ENCODE measurements at regions not wholly inside any gene's neighbourhood (a gene's known extent, or its start where the extent isn't known, plus 50 kb on each side); places are given as distances from the start of the nearest gene placed in this dataset.

- H3K36me3 Mint-ChIP-seq, result no peaks in the 10 kb centered on the region
- no peak for DNase-seq (ENCODE audit: low spot score in 2 of 2)
- H3K4me3 Mint-ChIP-seq, result no peak overlapping the region
- H3K9me3 Mint-ChIP-seq, result peaks cover 6% of the 10 kb centered on the region
- no peaks in the 10 kb centered on the region for H3K4me1 Mint-ChIP-seq
- no peak overlapping the region for H3K27ac Mint-ChIP-seq
- ATAC-seq, result no peak
Observed at GRCh38 chr15:81987628-81988027, 58.2 kb downstream of the MEX3B start.

GRCh38 chr15:81983497-81983896 is 62.3 kb downstream of the MEX3B start:
- no peak for DNase-seq (ENCODE audit: low spot score in 2 of 2)
- ATAC-seq, result no peak
- Mint-ChIP-seq H3K4me3 (no peak overlapping the region), H3K9me3 (peaks cover under 1% of the 10 kb centered on the region), H3K27ac (no peak overlapping the region), H3K36me3 (no peaks in the 10 kb centered on the region), H3K4me1 (no peaks in the 10 kb centered on the region)

- no peak for DNase-seq (ENCODE audit: low spot score in 2 of 2)
- no peaks in the 10 kb centered on the region for H3K36me3 Mint-ChIP-seq
- peaks cover 5% of the 10 kb centered on the region for H3K9me3 Mint-ChIP-seq
- H3K4me3 Mint-ChIP-seq, result no peak overlapping the region
- no peak for ATAC-seq
- no peak overlapping the region for H3K27ac Mint-ChIP-seq
- no peaks in the 10 kb centered on the region for H3K4me1 Mint-ChIP-seq
Observed at GRCh38 chr15:81982808-81983207, 63.0 kb downstream of the MEX3B start.

GRCh38 chr15:81981908-81982307 is 63.9 kb downstream of the MEX3B start:
- Mint-ChIP-seq H3K36me3 (no peaks in the 10 kb centered on the region), H3K27ac (no peak overlapping the region)
- no peak for ATAC-seq

GRCh38 chr15:81977464-81977863 is 68.4 kb downstream of the MEX3B start:
- no peak for DNase-seq (ENCODE audit: low spot score in 2 of 2)
- Mint-ChIP-seq H3K9me3 (peaks cover 18% of the 10 kb centered on the region), H3K4me1 (no peaks in the 10 kb centered on the region), H3K36me3 (no peaks in the 10 kb centered on the region), H3K4me3 (no peak overlapping the region), H3K27ac (no peak overlapping the region)
- ATAC-seq, result no peak

More at GRCh38 chr15:81981908-81982307, 63.9 kb downstream of the MEX3B start:
- no peak overlapping the region for H3K4me3 Mint-ChIP-seq
- H3K9me3 Mint-ChIP-seq, result peaks cover 10% of the 10 kb centered on the region
- no peak for DNase-seq (ENCODE audit: low spot score in 2 of 2)
- no peaks in the 10 kb centered on the region for H3K4me1 Mint-ChIP-seq

GRCh38 chr15:81968691-81969090 is 77.1 kb downstream of the MEX3B start:
- Mint-ChIP-seq H3K9me3 (peaks cover 3% of the 10 kb centered on the region), H3K4me1 (no peaks in the 10 kb centered on the region), H3K36me3 (no peaks in the 10 kb centered on the region), H3K27ac (no peak overlapping the region), H3K4me3 (no peak overlapping the region)
- ATAC-seq (no peak), DNase-seq (ENCODE audit: low spot score in 2 of 2) (no peak)

GRCh38 chr15:81966631-81967030 is 79.2 kb downstream of the MEX3B start:
- no peak overlapping the region for H3K4me3 Mint-ChIP-seq
- ATAC-seq (no peak), DNase-seq (ENCODE audit: low spot score in 2 of 2) (no peak)
- H3K9me3 Mint-ChIP-seq, result no peaks in the 10 kb centered on the region
- no peaks in the 10 kb centered on the region for H3K4me1 Mint-ChIP-seq
- H3K27ac Mint-ChIP-seq, result no peak overlapping the region
- no peaks in the 10 kb centered on the region for H3K36me3 Mint-ChIP-seq

GRCh38 chr15:81962482-81962881 is 83.3 kb downstream of the MEX3B start:
- H3K4me3 Mint-ChIP-seq, result no peak overlapping the region
- ATAC-seq, result no peak
- DNase-seq (ENCODE audit: low spot score in 2 of 2), result no peak
- H3K27ac Mint-ChIP-seq, result no peak overlapping the region
- H3K36me3 Mint-ChIP-seq, result no peaks in the 10 kb centered on the region
- no peaks in the 10 kb centered on the region for H3K9me3 Mint-ChIP-seq
- no peaks in the 10 kb centered on the region for H3K4me1 Mint-ChIP-seq

- no peaks in the 10 kb centered on the region for H3K4me1 Mint-ChIP-seq
- no peaks in the 10 kb centered on the region for H3K36me3 Mint-ChIP-seq
- no peak overlapping the region for H3K27ac Mint-ChIP-seq
- no peaks in the 10 kb centered on the region for H3K9me3 Mint-ChIP-seq
- DNase-seq (ENCODE audit: low spot score in 2 of 2) (no peak), ATAC-seq (no peak)
- H3K4me3 Mint-ChIP-seq, result no peak overlapping the region
Observed at GRCh38 chr15:81959196-81959595, 86.6 kb downstream of the MEX3B start.

GRCh38 chr15:81957698-81958097 is 88.1 kb downstream of the MEX3B start:
- ATAC-seq, result no peak
- Mint-ChIP-seq H3K9me3 (no peaks in the 10 kb centered on the region), H3K36me3 (no peaks in the 10 kb centered on the region), H3K4me3 (no peak overlapping the region), H3K4me1 (no peaks in the 10 kb centered on the region), H3K27ac (no peak overlapping the region)
- no peak for DNase-seq (ENCODE audit: low spot score in 2 of 2)

GRCh38 chr15:81955382-81956062 is 90.3 kb downstream of the MEX3B start:
- Mint-ChIP-seq H3K27ac (no peak overlapping the region), H3K4me1 (no peaks in the 10 kb centered on the region), H3K4me3 (no peak overlapping the region), H3K36me3 (no peaks in the 10 kb centered on the region), H3K9me3 (no peaks in the 10 kb centered on the region)
- ATAC-seq, result no peak
- DNase-seq (ENCODE audit: low spot score in 2 of 2), result no peak

GRCh38 chr15:81954158-81954783 is 91.5 kb downstream of the MEX3B start:
- DNase-seq (ENCODE audit: low spot score in 2 of 2) (no peak), ATAC-seq (no peak)
- Mint-ChIP-seq H3K4me1 (no peaks in the 10 kb centered on the region), H3K4me3 (no peak overlapping the region), H3K27ac (no peak overlapping the region), H3K36me3 (no peaks in the 10 kb centered on the region), H3K9me3 (no peaks in the 10 kb centered on the region)

GRCh38 chr15:81950841-81951414 is 94.9 kb downstream of the MEX3B start:
- Mint-ChIP-seq H3K9me3 (no peaks in the 10 kb centered on the region), H3K36me3 (no peaks in the 10 kb centered on the region), H3K4me1 (no peaks in the 10 kb centered on the region), H3K27ac (no peak overlapping the region), H3K4me3 (no peak overlapping the region)
- no peak for ATAC-seq
- no peak for DNase-seq (ENCODE audit: low spot score in 2 of 2)

- ATAC-seq, result no peak
- H3K27ac Mint-ChIP-seq, result no peak overlapping the region
- H3K9me3 Mint-ChIP-seq, result no peaks in the 10 kb centered on the region
Observed at GRCh38 chr15:81948751-81949150, 97.1 kb downstream of the MEX3B start.

GRCh38 chr15:81948222-81948621 is 97.6 kb downstream of the MEX3B start:
- no peaks in the 10 kb centered on the region for H3K9me3 Mint-ChIP-seq
- ATAC-seq (no peak), DNase-seq (ENCODE audit: low spot score in 2 of 2) (no peak)
- H3K4me1 Mint-ChIP-seq, result no peaks in the 10 kb centered on the region
- no peak overlapping the region for H3K4me3 Mint-ChIP-seq
- H3K27ac Mint-ChIP-seq, result no peak overlapping the region
- H3K36me3 Mint-ChIP-seq, result no peaks in the 10 kb centered on the region

More at GRCh38 chr15:81948751-81949150, 97.1 kb downstream of the MEX3B start:
- no peak for DNase-seq (ENCODE audit: low spot score in 2 of 2)
- Mint-ChIP-seq H3K36me3 (no peaks in the 10 kb centered on the region), H3K4me1 (no peaks in the 10 kb centered on the region), H3K4me3 (no peak overlapping the region)

- Mint-ChIP-seq H3K4me1 (no peaks in the 10 kb centered on the region), H3K36me3 (no peaks in the 10 kb centered on the region), H3K9me3 (no peaks in the 10 kb centered on the region), H3K4me3 (no peak overlapping the region), H3K27ac (no peak overlapping the region)
- DNase-seq (ENCODE audit: low spot score in 2 of 2), result no peak
- ATAC-seq, result no peak
Observed at GRCh38 chr15:81947548-81947947, 98.3 kb downstream of the MEX3B start.

Measured in stimulated activated effector memory CD8-positive, alpha-beta T cell treated with anti-CD3 and anti-CD28 coated beads, Interleukin-12 subunit alpha, Interleukin-12 subunit beta, amount 100 ng/mL, for 72 hours (primary cell).